IMR-90 (cell line): ENCODE measurements at regions not wholly inside any gene's neighbourhood (a gene's known extent, or its start where the extent isn't known, plus 50 kb on each side); places are given as distances from the start of the nearest gene placed in this dataset.
A peak's percentile ranks its signal among the peaks of the same experiment; 100 is the strongest.

Experiments
- ATAC-seq: fragments of 200-7000 bp; cut with Tn5 transposase; 2 replicates; pipeline ENCODE4 v1.9.1; 2020; ENCODE audit warnings: low read depth, mild to moderate bottlenecking, moderate library complexity
- BruUV-seq: library from RNA; stranded (reverse); fragments of 400-500 nt; replicated peaks from 2 replicates; lab custom pipeline; 2021; lab: Mats Ljungman, UMichigan
- CTCF ChIA-PET: fragments of 300-600 bp; formaldehyde crosslinking; extraction: SDS; loops from one replicate; lab custom pipeline; 2021; ENCODE audit warnings: antibody characterized with exemption; lab: Yijun Ruan, JAX
- POLR2A ChIA-PET: fragments of 300-600 bp; sonication (Branson Sonifier 250); formaldehyde crosslinking; loops from one replicate; lab custom pipeline; 2022; ENCODE audit warnings: antibody characterized with exemption; ENCODE audit not compliant: unreplicated experiment; lab: Charles Lee
- DNase-seq: peaks from one replicate; pipeline ENCODE4 v3.0.0; 2013
- H2AFZ ChIP-seq: replicated peaks from 2 replicates; pipeline ENCODE3; 2013; ENCODE audit warnings: low read length, mild to moderate bottlenecking; ENCODE audit not compliant: poor library complexity
- H2AK5ac ChIP-seq: 2 replicates; pipeline ENCODE4 v1.6.1; 2013; ENCODE audit warnings: low read depth, low read length, inconsistent platforms
- H2AK9ac ChIP-seq: replicated peaks from 2 replicates; pipeline ENCODE3; 2013; ENCODE audit warnings: mild to moderate bottlenecking, low read depth, low read length, moderate library complexity; ENCODE audit not compliant: poor library complexity
- H2BK120ac ChIP-seq: 2 replicates; pipeline ENCODE4 v1.6.1; 2013; ENCODE audit warnings: low read depth, low read length, inconsistent platforms
- H2BK15ac ChIP-seq: 3 replicates; pipeline ENCODE4 v1.6.1; 2013; ENCODE audit warnings: low read depth, low read length, inconsistent platforms
- H2BK20ac ChIP-seq: 2 replicates; pipeline ENCODE4 v1.6.1; 2013; ENCODE audit warnings: low read depth, mild to moderate bottlenecking, inconsistent platforms, low read length, moderate library complexity
- H2BK5ac ChIP-seq: 2 replicates; pipeline ENCODE4 v1.6.1; 2013; ENCODE audit warnings: mild to moderate bottlenecking, low read depth, low read length, inconsistent platforms; ENCODE audit not compliant: poor library complexity, severe bottlenecking
- H3K14ac ChIP-seq: replicated peaks from 2 replicates; pipeline ENCODE4 v1.6.1; 2013; ENCODE audit warnings: low read depth, low read length, inconsistent platforms
- H3K18ac ChIP-seq: 2 replicates; pipeline ENCODE4 v1.6.1; 2013; ENCODE audit warnings: low read depth, low read length, control low read depth
- H3K23ac ChIP-seq: 2 replicates; pipeline ENCODE4 v1.6.1; 2013; ENCODE audit warnings: low read depth, low read length, inconsistent platforms
- H3K27ac ChIP-seq: 2 replicates; pipeline ENCODE4 v1.5.1; 2013; ENCODE audit warnings: mild to moderate bottlenecking, control low read depth, low read length; ENCODE audit not compliant: insufficient read depth
- H3K27me3 ChIP-seq: 2 replicates; pipeline ENCODE4 v1.6.1; 2013; ENCODE audit warnings: low read length; ENCODE audit not compliant: control insufficient read depth, insufficient read depth
- H3K36me3 ChIP-seq: 2 replicates; pipeline ENCODE4 v1.6.1; 2013; ENCODE audit warnings: low read length, mixed read lengths; ENCODE audit not compliant: control insufficient read depth, insufficient read depth
- H3K4ac ChIP-seq: 2 replicates; pipeline ENCODE4 v1.6.1; 2013; ENCODE audit warnings: low read depth, low read length, inconsistent platforms
- H3K4me1 ChIP-seq: 2 replicates; pipeline ENCODE4 v1.6.1; 2013; ENCODE audit warnings: low read length, mixed read lengths; ENCODE audit not compliant: control insufficient read depth, insufficient read depth
- H3K4me2 ChIP-seq: 2 replicates; pipeline ENCODE4 v1.6.1; 2013; ENCODE audit warnings: low read depth, mild to moderate bottlenecking, control low read depth, low read length, moderate library complexity
- H3K4me3 ChIP-seq: 2 replicates; pipeline ENCODE4 v1.5.1; 2013; ENCODE audit warnings: low read depth, mild to moderate bottlenecking, control low read depth, low read length, moderate library complexity; ENCODE audit not compliant: insufficient read depth
- H3K56ac ChIP-seq: 2 replicates; pipeline ENCODE4 v1.6.1; 2013; ENCODE audit warnings: low read length, inconsistent platforms; ENCODE audit not compliant: insufficient read depth; ENCODE audit errors: extremely low read depth
- H3K79me1 ChIP-seq, 2 experiments: 2 replicates each; pipeline ENCODE4 v1.6.1; 2013; ENCODE audit warnings: low read length in 2 of 2, inconsistent platforms in 1 of 2, low read depth in 1 of 2
- H3K9ac ChIP-seq: 2 replicates; pipeline ENCODE4 v1.6.1; 2013; ENCODE audit warnings: low read depth, low read length, control low read depth
- H3K9me1 ChIP-seq: 2 replicates; pipeline ENCODE4 v1.6.1; 2013; ENCODE audit warnings: low read length, inconsistent platforms; ENCODE audit not compliant: insufficient read depth
- H3K9me3 ChIP-seq: 2 replicates; pipeline ENCODE4 v1.6.1; 2013; ENCODE audit warnings: low read length; ENCODE audit not compliant: control insufficient read depth, insufficient read depth
- H4K20me1 ChIP-seq: 2 replicates; pipeline ENCODE4 v1.6.1; 2013; ENCODE audit warnings: low read length, inconsistent platforms; ENCODE audit not compliant: insufficient read depth
- H4K5ac ChIP-seq: 2 replicates; pipeline ENCODE4 v1.6.1; 2013; ENCODE audit warnings: mild to moderate bottlenecking, low read depth, low read length, control low read depth
- H4K8ac ChIP-seq, 2 experiments: 2 replicates each; pipeline ENCODE4 v1.6.1; 2013; ENCODE audit warnings: low read depth in 2 of 2, low read length in 2 of 2, control low read depth in 1 of 2, inconsistent platforms in 1 of 2
- H4K91ac ChIP-seq: 2 replicates; pipeline ENCODE4 v1.6.1; 2013; ENCODE audit warnings: low read depth, low read length, inconsistent platforms; ENCODE audit not compliant: insufficient read depth
- BHLHE40 ChIP-seq: fragments of 150-350 bp; IDR thresholded peaks from 2 replicates; pipeline ENCODE4 v1.6.1; 2016; ENCODE audit warnings: mild to moderate bottlenecking, low read depth, low read length
- CEBPB ChIP-seq: IDR thresholded peaks from 2 replicates; pipeline ENCODE4 v1.6.1; 2012; ENCODE audit warnings: low read depth, low read length, improper control_type of control experiment
- CHD1 ChIP-seq: IDR thresholded peaks from 2 replicates; pipeline ENCODE4 v1.6.1; 2012; ENCODE audit warnings: low read depth, low read length, improper control_type of control experiment
- CTCF ChIP-seq: conservative IDR thresholded peaks from 2 replicates; pipeline ENCODE4 v1.5.1; 2012; ENCODE audit warnings: mild to moderate bottlenecking, low read depth, low read length, improper control_type of control experiment
- ELK1 ChIP-seq: fragments of 150-350 bp; IDR thresholded peaks from 2 replicates; pipeline ENCODE4 v1.6.1; 2016; ENCODE audit warnings: low read depth, mild to moderate bottlenecking, low read length, moderate library complexity, borderline replicate concordance
- FOS ChIP-seq: fragments of 150-350 bp; IDR thresholded peaks from 2 replicates; pipeline ENCODE4 v1.6.1; 2016; ENCODE audit warnings: low read depth, low read length
- MAZ ChIP-seq: IDR thresholded peaks from 2 replicates; pipeline ENCODE4 v1.6.1; 2012; ENCODE audit warnings: low read depth, mild to moderate bottlenecking, low read length, improper control_type of control experiment, moderate library complexity, borderline replicate concordance
- MXI1 ChIP-seq: IDR thresholded peaks from 2 replicates; pipeline ENCODE4 v1.6.1; 2012; ENCODE audit warnings: low read depth, mild to moderate bottlenecking, low read length, moderate library complexity, borderline replicate concordance
- NFE2L2 ChIP-seq: fragments of 150-350 bp; IDR thresholded peaks from 2 replicates; pipeline ENCODE4 v1.6.1; 2016; ENCODE audit warnings: low read depth, mild to moderate bottlenecking, low read length
- POLR2A ChIP-seq: IDR thresholded peaks from 2 replicates; pipeline ENCODE4 v1.6.1; 2012; ENCODE audit warnings: mild to moderate bottlenecking, low read depth, low read length
- RAD21 ChIP-seq: IDR thresholded peaks from 2 replicates; pipeline ENCODE4 v1.6.1; 2012; ENCODE audit warnings: low read length, improper control_type of control experiment
- RCOR1 ChIP-seq: IDR thresholded peaks from 2 replicates; pipeline ENCODE4 v1.6.1; 2012; ENCODE audit warnings: mild to moderate bottlenecking, low read length, improper control_type of control experiment; ENCODE audit not compliant: insufficient replicate concordance
- SMC3 ChIP-seq: fragments of 150-350 bp; IDR thresholded peaks from 2 replicates; pipeline ENCODE4 v1.6.1; 2016; ENCODE audit warnings: low read depth, mild to moderate bottlenecking, antibody characterized with exemption, low read length, moderate library complexity
- USF2 ChIP-seq: fragments of 150-350 bp; IDR thresholded peaks from 2 replicates; pipeline ENCODE4 v1.6.1; 2017; ENCODE audit warnings: mild to moderate bottlenecking, antibody characterized with exemption, low read length, low read depth
- WGBS, 2 experiments: methylation state at CpG; one replicate each; pipeline versions ENCODE4 v1.1.5 to v1.1.7; 2013; ENCODE audit warnings: missing lambda C conversion rate in 2 of 2; ENCODE audit not compliant: insufficient read length in 1 of 2; ENCODE audit errors: extremely low coverage in 2 of 2; 5-methylcytosine and 5-hydroxymethylcytosine counted together
- dilution Hi-C: fragments of 300-500 bp; cut with HindIII; formaldehyde crosslinking; loops from one replicate; pipeline ENCODE4 v1.14.3; 2018; ENCODE audit warnings: low sequenced_read_pairs; ENCODE audit not compliant: unreplicated experiment
- in situ Hi-C: fragments of 300-500 bp; cut with MboI; formaldehyde crosslinking; loops from 3 replicates; pipeline ENCODE4 v1.14.3; 2019; ENCODE audit warnings: low sequenced_read_pairs, inconsistent platforms, mixed read lengths
- intact Hi-C: fragments of 100-400 bp; cut with micrococcal nuclease; formaldehyde crosslinking; loops from 2 replicates; pipeline ENCODE4 v1.10.0; 2022

- dilution Hi-C loops (no loop called here), in situ Hi-C loops (no loop called here), intact Hi-C loops (loop anchor here (2.0 kb wide), 1 partner anchor 1106 kb away; no protein-coding TSS in a partner anchor)
- Histone ChIP-seq H4K5ac (no peak overlapping the region), H2BK5ac (no peak overlapping the region), H2BK20ac (no peak overlapping the region), H4K8ac (no peak overlapping the region), H3K14ac (no peak overlapping the region), H3K4me1 (no peaks in the 10 kb centered on the region), H3K9me1 (no peaks in the 10 kb centered on the region), H3K9ac (no peak overlapping the region), H3K36me3 (no peaks in the 10 kb centered on the region), H2BK120ac (no peak overlapping the region), H3K79me1 (no peaks in the 10 kb centered on the region), H3K4ac (no peak overlapping the region), H3K18ac (no peak overlapping the region), H4K20me1 (no peaks in the 10 kb centered on the region), H4K91ac (no peak overlapping the region), H2BK15ac (no peak overlapping the region), H2AFZ (peak overlapping the region; percentile 9), H3K27ac (no peak overlapping the region), H3K4me2 (no peak overlapping the region), H3K4me3 (no peak overlapping the region), H3K27me3 (no peaks in the 10 kb centered on the region), H3K9me3 (no peaks in the 10 kb centered on the region), H2AK9ac (no peak overlapping the region), H3K56ac (no peak overlapping the region), H2AK5ac (no peak overlapping the region), H3K23ac (no peak overlapping the region)
- DNase-seq (peak; percentile 51), ATAC-seq (peak; percentile 88)
- CTCF ChIA-PET = interaction anchor here (0.9 to 1.9 kb wide), 2 partner anchors 16 to 934 kb away, joined by 4 read pairs; no protein-coding TSS in a partner anchor
- BruUV-seq = no TSS peak
- POLR2A ChIA-PET = no interaction called here
- WGBS, 2 experiments = no CpG with 5 or more reads among the region's 2 CpGs
- TF ChIP-seq NFE2L2 (no peak), RCOR1 (no peak), POLR2A (no peak), SMC3 (0 out of 2 replicates have a peak, but pooled peaks have one; percentile 31), BHLHE40 (no peak), RAD21 (peak; percentile 70), FOS (no peak), CHD1 (no peak), CTCF (peak; percentile 57), ELK1 (no peak), MXI1 (no peak), USF2 (no peak), MAZ (no peak), CEBPB (no peak)
Observed at GRCh38 chr6:85923013-85923430, 280.3 kb upstream of the SYNCRIP start.
